Fibroblast of mammary gland (primary cell): ENCODE measurements at regions not wholly inside any gene's neighbourhood (a gene's known extent, or its start where the extent isn't known, plus 50 kb on each side); places are given as distances from the start of the nearest gene placed in this dataset.
"Not testable (repeated sequence)": the region's sequence is repeated elsewhere in the genome, so short reads cannot be mapped to it uniquely, and the experiment has no call there.

Experiments used
- DNase-seq: peaks from one replicate; pipeline ENCODE4 v3.0.0-alpha.2; 2010; ENCODE audit warnings: low read depth
- H3K4me3 ChIP-seq: 2 replicates; pipeline ENCODE4 v1.5.1; 2011; ENCODE audit warnings: low read depth, mild to moderate bottlenecking, low read length, moderate library complexity; ENCODE audit not compliant: control insufficient read depth
- CTCF ChIP-seq: conservative IDR thresholded peaks from 2 replicates; pipeline ENCODE4 v1.5.1; 2011; ENCODE audit warnings: low read depth, low read length, inconsistent platforms; ENCODE audit not compliant: control insufficient read depth, insufficient read depth

GRCh38 chr5:163352531-163352930, 84.9 kb upstream of the CCNG1 start:
- DNase-seq = no peak
- TF ChIP-seq CTCF = no peak
- H3K4me3 ChIP-seq = no peak overlapping the region

GRCh38 chr5:163355811-163356210, 81.6 kb upstream of the CCNG1 start:
- not testable (repeated sequence) for H3K4me3 ChIP-seq

GRCh38 chr5:163357636-163358035, 79.8 kb upstream of the CCNG1 start:
- H3K4me3 ChIP-seq = no peak overlapping the region
- no peak for DNase-seq
- TF ChIP-seq CTCF = no peak

More at GRCh38 chr5:163355811-163356210, 81.6 kb upstream of the CCNG1 start:
- DNase-seq = not testable (repeated sequence)

GRCh38 chr5:163360656-163361055, 76.7 kb upstream of the CCNG1 start:
- TF ChIP-seq CTCF = no peak
- DNase-seq = no peak
- H3K4me3 ChIP-seq = no peak overlapping the region

DNA sequence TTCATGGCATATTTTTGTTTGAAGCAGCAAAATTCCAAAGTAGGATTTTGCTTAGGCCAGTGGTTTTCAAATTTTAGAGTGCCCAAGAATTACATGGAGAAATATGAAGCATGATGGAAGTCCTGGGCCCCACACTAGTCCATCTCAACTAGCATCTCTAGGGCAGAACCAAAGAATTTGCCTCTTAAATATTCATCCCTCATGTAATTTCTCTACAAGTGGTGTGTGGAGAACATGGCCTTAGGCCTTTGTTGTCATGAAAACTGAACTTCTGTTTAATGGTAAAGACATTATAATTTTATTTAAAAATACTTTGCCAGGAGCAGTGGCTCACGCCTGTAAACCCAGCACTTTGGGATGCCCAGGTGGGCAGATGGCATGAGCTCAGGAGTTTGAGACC, 75.9 kb upstream of the CCNG1 start:
- no peak for TF ChIP-seq CTCF
- no peak for DNase-seq
- H3K4me3 ChIP-seq = no peak overlapping the region

DNA sequence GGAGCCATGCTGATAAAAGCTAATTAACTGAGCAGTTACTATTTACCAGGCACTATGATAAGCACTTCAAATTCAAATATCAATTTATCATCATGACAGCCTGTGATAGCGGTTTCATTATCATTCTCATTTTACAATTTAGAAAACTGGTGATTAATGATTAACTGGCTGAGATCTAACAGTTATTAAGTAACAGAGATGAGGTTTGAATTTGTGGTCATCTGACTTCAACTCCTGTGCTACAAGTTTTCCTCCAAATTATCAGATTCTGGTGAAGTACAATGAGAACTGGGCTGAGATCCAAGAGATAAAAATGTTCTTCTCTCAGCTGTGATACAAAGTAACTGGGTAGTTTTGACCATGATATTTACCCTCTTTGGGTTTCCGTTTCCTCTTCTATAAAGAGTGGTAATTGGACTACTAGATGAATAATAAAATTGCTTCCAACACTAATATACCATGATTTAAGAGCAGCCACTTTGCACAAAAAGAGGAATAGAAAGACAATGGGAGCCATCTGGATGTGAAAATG, 74.5 kb upstream of the CCNG1 start:
- TF ChIP-seq CTCF = no peak
- DNase-seq = no peak
- no peak overlapping the region for H3K4me3 ChIP-seq

GRCh38 chr5:163363389-163363788, 74.0 kb upstream of the CCNG1 start:
- no peak for TF ChIP-seq CTCF
- no peak overlapping the region for H3K4me3 ChIP-seq
- no peak for DNase-seq
